ENCODE measurements at regions not wholly inside any gene's neighbourhood (a gene's known extent, or its start where the extent isn't known, plus 50 kb on each side); places are given as distances from the start of the nearest gene placed in this dataset.

GRCh38 chr1:8133657-8134430 lies 107.7 kb upstream of the ERRFI1 start:
- Histone ChIP-seq H3K9me3 (ENCODE audit: control insufficient read depth, insufficient read depth, low read depth, low read length) (no peaks in the 10 kb centered on the region), H3K36me3 (ENCODE audit: control insufficient read depth, insufficient read depth, low read length) (no peaks in the 10 kb centered on the region), H3K9ac (ENCODE audit: insufficient read depth, low read length) (no peak overlapping the region), H3K4me1 (ENCODE audit: control insufficient read depth, extremely low read depth, insufficient read depth, low read length) (peaks cover 27% of the 10 kb centered on the region), H3K27ac (ENCODE audit: insufficient read depth, low read length) (peak overlapping the region; percentile 38), H3K4me2 (ENCODE audit: extremely low read depth, insufficient read depth, low read length) (peak overlapping the region; percentile 75), H3K4me3 (replicated peaks in 1 of 4; ENCODE audit: control extremely low read depth in 1 of 4, insufficient read depth in 1 of 4, low read depth in 3 of 4, low read length in 4 of 4) (peak overlapping the region in 3 of 4 experiments; percentile 8 to 24 (median 17)), H3K79me2 (ENCODE audit: control insufficient read depth, insufficient read depth, low read length) (no peaks in the 10 kb centered on the region), H3K27me3 (ENCODE audit: control insufficient read depth, insufficient read depth, low read length) (no peaks in the 10 kb centered on the region), H4K20me1 (ENCODE audit: control insufficient read depth, extremely low read depth, insufficient read depth, low read length) (no peaks in the 10 kb centered on the region), H2AFZ (ENCODE audit: low read length) (no peak overlapping the region)
- no peak for TF ChIP-seq EZH2 (IDR thresholded peaks at IDR 0.05; ENCODE audit: low read length, missing control alignments)
- peak; percentile 98 for DNase-seq (ENCODE audit: low read depth in 2 of 2)

GRCh38 chr1:8133190-8133589 lies 107.1 kb upstream of the ERRFI1 start:
- H3K4me3 ChIP-seq (replicated peaks in 1 of 4; ENCODE audit: control extremely low read depth in 1 of 4, insufficient read depth in 1 of 4, low read depth in 3 of 4, low read length in 4 of 4): no peak overlapping the region
- no peaks in the 10 kb centered on the region for H3K27me3 ChIP-seq (ENCODE audit: control insufficient read depth, insufficient read depth, low read length)
- no peaks in the 10 kb centered on the region for H4K20me1 ChIP-seq (ENCODE audit: control insufficient read depth, extremely low read depth, insufficient read depth, low read length)
- no peaks in the 10 kb centered on the region for H3K9me3 ChIP-seq (ENCODE audit: control insufficient read depth, insufficient read depth, low read depth, low read length)
- peaks cover 24% of the 10 kb centered on the region for H3K4me1 ChIP-seq (ENCODE audit: control insufficient read depth, extremely low read depth, insufficient read depth, low read length)
- peak overlapping the region; percentile 60 for H3K4me2 ChIP-seq (ENCODE audit: extremely low read depth, insufficient read depth, low read length)
- H3K9ac ChIP-seq (ENCODE audit: insufficient read depth, low read length): no peak overlapping the region
- TF ChIP-seq CTCF (conservative IDR thresholded peaks at IDR 0.05 in 1 of 2, IDR thresholded peaks at IDR 0.05 in 1 of 2; ENCODE audit: low read depth in 1 of 2, low read length in 2 of 2) (no peak), EZH2 (IDR thresholded peaks at IDR 0.05; ENCODE audit: low read length, missing control alignments) (no peak)
- no peaks in the 10 kb centered on the region for H3K36me3 ChIP-seq (ENCODE audit: control insufficient read depth, insufficient read depth, low read length)
- H2AFZ ChIP-seq (ENCODE audit: low read length): no peak overlapping the region
- H3K27ac ChIP-seq (ENCODE audit: insufficient read depth, low read length): peak overlapping the region; percentile 38
- peak in 1 of 2 donors; percentile 46 for DNase-seq (ENCODE audit: low read depth in 2 of 2)
- H3K79me2 ChIP-seq (ENCODE audit: control insufficient read depth, insufficient read depth, low read length): no peaks in the 10 kb centered on the region

- no peak overlapping the region for H3K27ac ChIP-seq (ENCODE audit: insufficient read depth, low read length)
- no peak overlapping the region for H2AFZ ChIP-seq (ENCODE audit: low read length)
- H4K20me1 ChIP-seq (ENCODE audit: control insufficient read depth, extremely low read depth, insufficient read depth, low read length): no peaks in the 10 kb centered on the region
- no peaks in the 10 kb centered on the region for H3K36me3 ChIP-seq (ENCODE audit: control insufficient read depth, insufficient read depth, low read length)
- H3K9me3 ChIP-seq (ENCODE audit: control insufficient read depth, insufficient read depth, low read depth, low read length): no peaks in the 10 kb centered on the region
- no peak overlapping the region for H3K4me2 ChIP-seq (ENCODE audit: extremely low read depth, insufficient read depth, low read length)
- TF ChIP-seq EZH2 (IDR thresholded peaks at IDR 0.05; ENCODE audit: low read length, missing control alignments): no peak
- no peak for TF ChIP-seq CTCF (conservative IDR thresholded peaks at IDR 0.05 in 1 of 2, IDR thresholded peaks at IDR 0.05 in 1 of 2; ENCODE audit: low read depth in 1 of 2, low read length in 2 of 2)
- no peaks in the 10 kb centered on the region for H3K79me2 ChIP-seq (ENCODE audit: control insufficient read depth, insufficient read depth, low read length)
- no peaks in the 10 kb centered on the region for H3K27me3 ChIP-seq (ENCODE audit: control insufficient read depth, insufficient read depth, low read length)
- H3K4me1 ChIP-seq (ENCODE audit: control insufficient read depth, extremely low read depth, insufficient read depth, low read length): peaks cover 5% of the 10 kb centered on the region
- no peak overlapping the region for H3K4me3 ChIP-seq (replicated peaks in 1 of 4; ENCODE audit: control extremely low read depth in 1 of 4, insufficient read depth in 1 of 4, low read depth in 3 of 4, low read length in 4 of 4)
- H3K9ac ChIP-seq (ENCODE audit: insufficient read depth, low read length): no peak overlapping the region
- DNase-seq (ENCODE audit: low read depth in 2 of 2): peak in 1 of 2 donors; percentile 41
These were observed 101.1 kb upstream of the ERRFI1 start for GRCh38 chr1:8127171-8127641.
